BLaER1 (cell line): ENCODE measurements at regions not wholly inside any gene's neighbourhood (a gene's known extent, or its start where the extent isn't known, plus 50 kb on each side); places are given as distances from the start of the nearest gene placed in this dataset.

ENCODE experiments used
- H3K27ac ChIP-seq: shearing (Covaris generic); formaldehyde crosslinking; 2 replicates; pipeline ENCODE4 v1.8.1; 2022
- H3K27me3 ChIP-seq: shearing (Covaris generic); formaldehyde crosslinking; 2 replicates; pipeline ENCODE4 v1.8.1; 2022
- H3K36me3 ChIP-seq: shearing (Covaris generic); formaldehyde crosslinking; 2 replicates; pipeline ENCODE4 v1.8.1; 2022
- H3K4me1 ChIP-seq: shearing (Covaris generic); formaldehyde crosslinking; 2 replicates; pipeline ENCODE4 v1.8.1; 2022
- H3K4me2 ChIP-seq: shearing (Covaris generic); formaldehyde crosslinking; 2 replicates; pipeline ENCODE4 v1.8.1; 2022
- H3K4me3 ChIP-seq: shearing (Covaris generic); formaldehyde crosslinking; 2 replicates; pipeline ENCODE4 v1.8.1; 2022
- H3K9ac ChIP-seq: shearing (Covaris generic); formaldehyde crosslinking; 2 replicates; pipeline ENCODE4 v1.8.1; 2022
- H3K9me3 ChIP-seq: shearing (Covaris generic); formaldehyde crosslinking; 2 replicates; pipeline ENCODE4 v1.8.1; 2022
- H4K20me1 ChIP-seq: shearing (Covaris generic); formaldehyde crosslinking; 2 replicates; pipeline ENCODE4 v1.8.1; 2022
- Cebpa-rat ChIP-seq: shearing (Covaris generic); IDR thresholded peaks from 2 replicates; pipeline ENCODE4 v1.8.1; 2022

DNA sequence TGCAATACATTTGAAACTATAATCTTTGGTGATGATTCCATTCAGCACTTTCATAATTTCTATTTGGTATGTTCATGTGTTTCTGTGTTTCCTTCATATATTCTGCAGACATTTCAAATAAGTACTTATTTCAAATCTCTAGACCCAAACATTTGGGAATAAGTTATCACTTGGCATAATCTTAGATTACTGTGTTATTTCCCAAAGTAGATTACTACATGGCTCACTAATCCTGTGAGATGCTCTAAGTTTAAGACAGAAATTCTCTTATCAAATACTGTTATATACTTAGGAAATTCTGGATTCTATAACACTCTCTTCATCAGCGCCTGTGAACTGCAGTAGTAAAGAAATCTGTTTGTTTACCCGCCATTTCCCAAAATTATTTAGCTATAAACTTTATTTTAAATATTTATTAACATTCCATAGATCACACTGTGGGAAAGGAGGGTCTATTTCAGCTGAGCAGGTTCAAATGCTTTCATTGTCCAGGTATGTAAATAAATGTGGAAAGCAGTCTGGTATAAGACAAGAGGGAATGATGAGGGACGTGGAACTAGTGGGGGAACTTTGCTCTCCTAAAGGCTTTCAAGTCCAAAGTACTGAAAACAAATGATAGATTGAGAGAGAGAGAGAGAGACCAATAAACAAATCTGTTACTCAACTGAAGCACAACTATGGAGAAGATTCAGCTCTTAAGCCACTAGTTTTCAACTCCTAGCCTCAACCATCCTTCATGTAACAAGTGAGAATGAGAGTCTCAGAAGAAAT is 61.8 kb upstream of the TOM1L1 start:
- Histone ChIP-seq H3K9ac (no peak overlapping the region), H3K9me3 (peaks cover 16% of the 10 kb centered on the region), H3K4me2 (no peak overlapping the region), H3K4me1 (no peaks in the 10 kb centered on the region), H4K20me1 (no peaks in the 10 kb centered on the region), H3K27ac (no peak overlapping the region), H3K4me3 (no peak overlapping the region), H3K27me3 (no peaks in the 10 kb centered on the region), H3K36me3 (no peaks in the 10 kb centered on the region)
- no peak for TF ChIP-seq Cebpa-rat

DNA sequence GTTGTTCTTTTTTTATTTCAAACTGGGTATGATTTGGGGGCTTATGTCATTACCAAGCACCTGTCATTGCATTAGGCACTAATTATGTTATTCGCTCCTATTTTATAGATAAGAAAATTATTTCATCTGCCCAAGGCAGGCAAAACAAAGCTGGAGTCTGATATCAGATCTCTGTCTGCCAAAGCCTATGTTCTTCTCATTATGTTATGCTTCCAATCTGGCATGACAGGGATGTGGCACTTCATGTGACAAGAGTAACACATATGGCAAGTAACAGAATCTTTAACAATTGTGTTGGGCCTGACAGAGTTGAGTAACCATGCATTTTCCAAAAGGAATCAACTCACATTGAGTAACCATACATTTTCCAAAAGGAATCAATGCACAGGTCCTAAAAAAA is 61.2 kb upstream of the TOM1L1 start:
- Histone ChIP-seq H3K9me3 (peaks cover 16% of the 10 kb centered on the region), H3K4me3 (no peak overlapping the region), H3K27me3 (no peaks in the 10 kb centered on the region), H4K20me1 (no peaks in the 10 kb centered on the region), H3K4me1 (no peaks in the 10 kb centered on the region), H3K27ac (no peak overlapping the region), H3K9ac (no peak overlapping the region), H3K4me2 (no peak overlapping the region), H3K36me3 (no peaks in the 10 kb centered on the region)
- TF ChIP-seq Cebpa-rat: no peak

DNA sequence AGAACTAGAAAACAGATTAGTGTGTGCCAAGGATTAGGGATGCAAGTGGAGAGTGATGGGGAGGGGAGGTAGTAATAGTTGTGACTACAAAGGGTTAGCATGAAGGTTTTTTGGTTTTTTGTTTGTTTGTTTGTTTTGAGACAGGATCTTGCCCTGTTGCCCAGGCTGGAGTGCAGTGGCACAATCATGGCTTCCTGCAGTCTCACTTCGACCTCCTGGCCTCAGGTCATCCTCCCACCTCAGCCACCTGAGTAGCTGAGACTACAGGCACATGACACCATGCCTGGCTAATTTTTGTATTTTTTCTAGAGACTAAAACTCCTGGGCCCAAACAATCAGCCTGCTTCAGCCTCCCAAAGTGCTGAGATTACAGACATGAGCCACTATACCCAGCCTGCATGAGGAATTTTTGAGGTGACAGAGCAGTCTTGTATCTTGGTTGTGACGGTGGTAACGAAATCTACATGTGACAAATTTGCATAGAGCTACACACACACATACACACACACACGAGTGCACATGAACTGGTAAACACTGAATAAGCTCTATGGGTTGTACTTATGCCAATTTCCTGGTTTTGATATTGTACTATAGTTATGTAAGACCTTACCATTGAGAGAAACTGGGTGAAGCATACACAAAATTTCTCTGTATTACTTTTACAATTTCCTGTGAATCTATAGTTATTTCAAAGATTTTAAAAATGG is 59.6 kb upstream of the TOM1L1 start:
- H3K4me3 ChIP-seq: no peak overlapping the region
- no peaks in the 10 kb centered on the region for H3K27me3 ChIP-seq
- H3K4me2 ChIP-seq: no peak overlapping the region
- H3K36me3 ChIP-seq: no peaks in the 10 kb centered on the region
- H4K20me1 ChIP-seq: no peaks in the 10 kb centered on the region
- H3K9ac ChIP-seq: no peak overlapping the region
- no peak overlapping the region for H3K27ac ChIP-seq
- H3K4me1 ChIP-seq: no peaks in the 10 kb centered on the region
- no peak for TF ChIP-seq Cebpa-rat
- peaks cover 14% of the 10 kb centered on the region for H3K9me3 ChIP-seq

DNA sequence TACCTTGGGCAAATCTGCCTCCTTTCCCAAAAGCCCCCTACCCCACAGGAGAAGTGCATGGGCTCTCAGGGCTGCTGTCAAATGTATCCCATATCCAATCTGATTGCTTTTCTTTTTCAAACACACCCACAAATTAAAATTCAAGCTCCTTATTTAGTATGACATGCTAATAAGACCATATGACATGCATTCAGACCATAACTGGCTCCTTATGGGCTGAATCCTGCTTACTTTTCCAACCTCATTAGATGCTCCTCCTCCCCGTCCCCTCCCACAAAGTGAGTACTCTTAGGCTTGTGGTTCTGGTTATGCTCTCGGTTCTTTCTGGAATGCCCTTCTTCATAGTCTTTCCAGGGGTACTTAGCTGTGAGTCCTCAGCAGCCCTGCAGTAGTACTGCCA is 59.0 kb upstream of the TOM1L1 start:
- Histone ChIP-seq H3K27me3 (no peaks in the 10 kb centered on the region), H4K20me1 (no peaks in the 10 kb centered on the region), H3K9me3 (peaks cover 8% of the 10 kb centered on the region), H3K9ac (no peak overlapping the region), H3K4me2 (no peak overlapping the region), H3K36me3 (no peaks in the 10 kb centered on the region), H3K4me3 (no peak overlapping the region), H3K4me1 (no peaks in the 10 kb centered on the region), H3K27ac (no peak overlapping the region)
- TF ChIP-seq Cebpa-rat: no peak

DNA sequence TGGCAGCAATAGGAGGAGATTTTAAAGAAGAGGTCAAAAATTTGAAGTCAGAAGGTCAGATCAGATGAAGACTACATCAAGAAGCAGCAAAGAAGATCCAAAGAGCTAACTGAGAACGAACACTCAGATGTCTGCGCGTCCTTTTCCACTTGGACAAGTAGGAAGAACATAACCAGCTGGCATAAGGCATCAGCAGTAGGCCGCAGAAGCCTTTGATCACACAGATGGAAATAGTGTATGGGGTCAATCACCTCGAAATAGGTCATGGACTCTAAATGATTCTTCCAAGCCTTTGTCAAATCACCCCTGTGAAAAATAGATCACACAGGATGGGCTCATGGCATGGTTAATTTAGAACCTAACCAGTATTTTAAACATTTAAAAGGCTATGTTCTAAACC is 56.4 kb upstream of the TOM1L1 start:
- Histone ChIP-seq H3K9ac (no peak overlapping the region), H3K36me3 (no peaks in the 10 kb centered on the region), H3K4me2 (no peak overlapping the region), H3K4me1 (no peaks in the 10 kb centered on the region), H3K27me3 (no peaks in the 10 kb centered on the region), H3K4me3 (no peak overlapping the region), H3K27ac (no peak overlapping the region), H4K20me1 (no peaks in the 10 kb centered on the region), H3K9me3 (no peaks in the 10 kb centered on the region)
- no peak for TF ChIP-seq Cebpa-rat

DNA sequence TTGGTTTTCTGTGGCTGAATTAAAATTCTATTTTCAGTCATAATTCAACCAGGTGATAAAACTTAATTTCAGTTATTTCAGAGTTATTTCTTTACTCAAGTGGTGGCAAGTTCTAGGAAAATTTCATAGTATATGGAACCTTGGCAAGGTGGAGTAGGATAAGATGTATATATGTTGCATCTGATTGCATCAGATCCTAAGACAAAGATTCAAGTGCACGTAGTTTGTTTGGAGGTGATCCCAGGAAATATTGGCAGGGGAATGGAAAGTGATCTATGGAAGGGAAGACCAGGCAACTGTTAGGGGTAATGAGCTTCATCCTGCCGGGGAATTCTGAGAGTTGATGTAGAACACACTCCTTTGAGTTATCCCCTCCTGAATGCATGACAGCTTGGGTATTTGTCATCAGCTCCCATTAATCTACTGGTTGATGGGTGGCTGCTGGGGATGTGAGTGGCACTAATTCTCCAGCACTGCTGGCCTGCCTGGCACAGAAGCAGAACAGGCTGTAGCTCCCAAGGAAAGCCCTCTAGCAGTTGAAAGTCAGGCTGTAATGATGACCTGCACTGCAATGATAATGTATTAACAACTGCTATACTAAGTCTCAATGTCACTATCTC is 52.2 kb upstream of the TOM1L1 start:
- no peak for TF ChIP-seq Cebpa-rat
- Histone ChIP-seq H3K4me3 (no peak overlapping the region), H3K27ac (no peak overlapping the region), H3K4me2 (no peak overlapping the region), H4K20me1 (no peaks in the 10 kb centered on the region), H3K4me1 (no peaks in the 10 kb centered on the region), H3K9me3 (no peaks in the 10 kb centered on the region), H3K27me3 (no peaks in the 10 kb centered on the region), H3K36me3 (no peaks in the 10 kb centered on the region), H3K9ac (no peak overlapping the region)

DNA sequence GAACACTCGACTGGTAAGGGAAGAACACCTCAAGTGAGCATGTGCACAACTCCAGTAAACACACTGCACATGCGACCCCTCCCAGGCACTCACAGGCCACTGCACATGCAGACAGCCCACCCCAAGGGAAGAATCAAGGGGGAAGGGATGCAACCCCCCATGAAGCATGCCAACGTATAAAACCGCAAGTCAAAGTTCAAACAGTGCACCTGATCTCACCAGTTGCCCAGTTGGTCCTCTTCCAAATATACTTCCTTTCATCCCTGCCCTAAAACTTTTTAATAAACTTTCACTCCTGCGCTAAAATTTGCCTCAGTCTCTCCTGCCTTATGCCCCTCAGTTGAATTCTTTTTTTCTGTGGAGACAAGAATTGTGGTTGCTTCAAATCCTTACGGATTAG is 51.0 kb upstream of the TOM1L1 start:
- Histone ChIP-seq H3K4me3 (no peak overlapping the region), H3K27ac (no peak overlapping the region), H4K20me1 (no peaks in the 10 kb centered on the region), H3K9ac (no peak overlapping the region), H3K4me2 (no peak overlapping the region), H3K36me3 (no peaks in the 10 kb centered on the region), H3K9me3 (no peaks in the 10 kb centered on the region), H3K4me1 (no peaks in the 10 kb centered on the region), H3K27me3 (no peaks in the 10 kb centered on the region)
- no peak for TF ChIP-seq Cebpa-rat
